H9 (cell line): ENCODE measurements at regions not wholly inside any gene's neighbourhood (a gene's known extent, or its start where the extent isn't known, plus 50 kb on each side); places are given as distances from the start of the nearest gene placed in this dataset.

ENCODE experiments used
- DNase-seq: peaks from one replicate; pipeline ENCODE4 v3.0.0-alpha.2; 2017
- H2AFZ ChIP-seq: one replicate; pipeline ENCODE4 v1.6.1; 2013; ENCODE audit warnings: mild to moderate bottlenecking, low read length, control low read depth, moderate library complexity
- H2AK5ac ChIP-seq: 2 replicates; pipeline ENCODE4 v1.6.1; 2013; ENCODE audit warnings: low read length, control low read depth, mixed read lengths; ENCODE audit not compliant: insufficient read length
- H2BK120ac ChIP-seq: one replicate; pipeline ENCODE4 v1.6.1; 2013; ENCODE audit warnings: low read depth, mild to moderate bottlenecking, low read length, control low read depth, inconsistent platforms; ENCODE audit not compliant: poor library complexity, severe bottlenecking
- H2BK12ac ChIP-seq: 2 replicates; pipeline ENCODE4 v1.6.1; 2013; ENCODE audit warnings: low read length, control low read depth, mixed read lengths, low read depth; ENCODE audit not compliant: insufficient read length
- H2BK15ac ChIP-seq: 2 replicates; pipeline ENCODE4 v1.6.1; 2013; ENCODE audit warnings: low read depth, low read length, control low read depth
- H2BK20ac ChIP-seq: one replicate; pipeline ENCODE4 v1.6.1; 2013; ENCODE audit warnings: low read depth, mild to moderate bottlenecking, low read length, control low read depth, inconsistent platforms; ENCODE audit not compliant: poor library complexity, severe bottlenecking
- H2BK5ac ChIP-seq: 2 replicates; pipeline ENCODE4 v1.6.1; 2013; ENCODE audit warnings: low read length, control low read depth, mixed read lengths; ENCODE audit not compliant: insufficient read length
- H3K14ac ChIP-seq: 2 replicates; pipeline ENCODE4 v1.6.1; 2013; ENCODE audit warnings: low read length, control low read depth; ENCODE audit not compliant: insufficient read depth
- H3K18ac ChIP-seq: 2 replicates; pipeline ENCODE4 v1.6.1; 2013; ENCODE audit warnings: low read depth, mild to moderate bottlenecking, mixed read lengths, low read length, control low read depth; ENCODE audit not compliant: insufficient read length
- H3K23ac ChIP-seq: 2 replicates; pipeline ENCODE4 v1.6.1; 2013; ENCODE audit warnings: low read length, control low read depth, mixed read lengths, low read depth; ENCODE audit not compliant: insufficient read length
- H3K23me2 ChIP-seq: 2 replicates; pipeline ENCODE4 v1.6.1; 2013; ENCODE audit warnings: low read depth, mild to moderate bottlenecking, mixed read lengths, low read length, control low read depth; ENCODE audit not compliant: insufficient read length, poor library complexity, severe bottlenecking
- H3K27ac ChIP-seq: 2 replicates; pipeline ENCODE4 v1.5.1; 2013; ENCODE audit warnings: low read length, control low read depth, mixed read lengths, low read depth; ENCODE audit not compliant: insufficient read length
- H3K27me3 ChIP-seq: 2 replicates; pipeline ENCODE4 v1.6.1; 2013; ENCODE audit warnings: low read length, control low read depth, inconsistent platforms; ENCODE audit not compliant: insufficient read depth
- H3K4ac ChIP-seq: 2 replicates; pipeline ENCODE4 v1.6.1; 2013; ENCODE audit warnings: low read depth, mild to moderate bottlenecking, control low read depth, inconsistent platforms, low read length, moderate library complexity
- H3K4me1 ChIP-seq: 2 replicates; pipeline ENCODE4 v1.6.1; 2013; ENCODE audit warnings: low read length, control low read depth, inconsistent platforms; ENCODE audit not compliant: insufficient read depth
- H3K4me2 ChIP-seq: 2 replicates; pipeline ENCODE4 v1.6.1; 2013; ENCODE audit warnings: low read length, control low read depth, mixed read lengths; ENCODE audit not compliant: insufficient read length, insufficient read depth
- H3K56ac ChIP-seq: 2 replicates; pipeline ENCODE4 v1.6.1; 2013; ENCODE audit warnings: low read depth, mild to moderate bottlenecking, mixed read lengths, low read length, control low read depth; ENCODE audit not compliant: insufficient read length
- H3K79me1 ChIP-seq: 2 replicates; pipeline ENCODE4 v1.6.1; 2013; ENCODE audit warnings: low read depth, mild to moderate bottlenecking, moderate library complexity, low read length, control low read depth, inconsistent platforms; ENCODE audit not compliant: insufficient read depth, poor library complexity, severe bottlenecking
- H3K79me2 ChIP-seq: 2 replicates; pipeline ENCODE4 v1.6.1; 2013; ENCODE audit warnings: low read length, control low read depth, inconsistent platforms; ENCODE audit not compliant: insufficient read depth
- H3K9ac ChIP-seq: 2 replicates; pipeline ENCODE4 v1.6.1; 2013; ENCODE audit warnings: low read length, control low read depth, mixed read lengths; ENCODE audit not compliant: insufficient read length; ENCODE audit errors: extremely low read depth
- H3K9me3 ChIP-seq: one replicate; pipeline ENCODE4 v1.6.1; 2013; ENCODE audit warnings: low read depth, low read length, inconsistent platforms; ENCODE audit not compliant: control insufficient read depth
- H3T11ph ChIP-seq: one replicate; pipeline ENCODE4 v1.6.1; 2013; ENCODE audit warnings: mild to moderate bottlenecking, low read length, control low read depth, inconsistent platforms
- H4K20me1 ChIP-seq: one replicate; pipeline ENCODE4 v1.6.1; 2013; ENCODE audit not compliant: control insufficient read depth, insufficient read length, insufficient read depth
- H4K5ac ChIP-seq: 2 replicates; pipeline ENCODE4 v1.6.1; 2013; ENCODE audit warnings: low read depth, mild to moderate bottlenecking, mixed read lengths, low read length, control low read depth; ENCODE audit not compliant: insufficient read length
- H4K8ac ChIP-seq: replicated peaks from 2 replicates; pipeline ENCODE4 v1.6.1; 2013; ENCODE audit warnings: low read length, control low read depth, mixed read lengths, low read depth; ENCODE audit not compliant: insufficient read length
- H4K91ac ChIP-seq: 2 replicates; pipeline ENCODE4 v1.6.1; 2013; ENCODE audit warnings: low read depth, mild to moderate bottlenecking, moderate library complexity, mixed read lengths, low read length, control low read depth; ENCODE audit not compliant: insufficient read length
- H3K27ac Mint-ChIP-seq, 3 experiments: 2 replicates in 2 of 3; 3 replicates in 1 of 3; pipeline ENCODE4 v1.8.0; 2020 to 2021; ENCODE audit warnings: mixed read lengths in 3 of 3, mild to moderate bottlenecking in 1 of 3, moderate library complexity in 1 of 3
- H3K27me3 Mint-ChIP-seq: 2 replicates; pipeline ENCODE4 v1.8.0; 2021; ENCODE audit warnings: low read depth, mild to moderate bottlenecking, moderate library complexity, mixed read lengths
- H3K36me3 Mint-ChIP-seq, 3 experiments: 2 replicates in 2 of 3; 3 replicates in 1 of 3; pipeline ENCODE4 v1.8.0; 2020 to 2021; ENCODE audit warnings: low read depth in 3 of 3, mixed read lengths in 3 of 3; ENCODE audit not compliant: insufficient read depth in 1 of 3
- H3K4me1 Mint-ChIP-seq, 2 experiments: 2 replicates each; pipeline ENCODE4 v1.8.0; 2020; ENCODE audit warnings: mixed read lengths in 2 of 2
- H3K4me3 Mint-ChIP-seq, 2 experiments: 2 replicates in 1 of 2; 3 replicates in 1 of 2; pipeline ENCODE4 v1.8.0; 2020 to 2021; ENCODE audit warnings: mild to moderate bottlenecking in 2 of 2, mixed read lengths in 2 of 2, moderate library complexity in 1 of 2
- H3K9me3 Mint-ChIP-seq, 2 experiments: 2 replicates in 1 of 2; 3 replicates in 1 of 2; pipeline ENCODE4 v1.8.0; 2020; ENCODE audit warnings: mild to moderate bottlenecking in 2 of 2, mixed read lengths in 2 of 2, moderate library complexity in 1 of 2
- CTCF ChIP-seq: fragments of 200-600 bp; sonication (generic); conservative IDR thresholded peaks from 3 replicates; pipeline ENCODE4 v1.8.0; 2021; ENCODE audit warnings: antibody characterized with exemption, mild to moderate bottlenecking
- WGBS: extraction: QIAGEN DNeasy Blood & Tissue Kit; methylation state at CpG from one replicate; pipeline ENCODE4 v1.1.7; 2013; ENCODE audit warnings: missing lambda C conversion rate, low lambda C conversion rate, mixed read lengths; ENCODE audit not compliant: insufficient read length; ENCODE audit errors: extremely low coverage; 5-methylcytosine and 5-hydroxymethylcytosine counted together

DNA sequence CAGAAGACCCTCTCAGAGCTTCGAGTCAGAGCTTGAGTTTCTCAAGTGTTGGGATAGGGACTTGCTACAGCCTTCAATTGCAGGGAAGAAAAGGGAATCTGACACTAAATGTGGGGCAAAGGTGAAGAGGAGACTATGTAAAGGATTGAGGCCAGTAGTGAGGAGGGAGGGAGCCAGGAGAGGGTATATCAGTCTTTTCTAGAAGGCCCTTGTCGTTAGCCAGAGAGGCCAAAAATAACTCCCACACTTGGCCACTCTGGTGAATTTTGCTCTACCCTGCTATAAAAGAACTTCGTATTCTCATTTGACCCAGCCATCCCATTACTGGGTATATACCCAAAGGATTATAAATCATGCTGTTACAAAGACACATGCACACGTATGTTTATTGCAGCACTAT lies 162.0 kb downstream of the MDFIC start:
- H3K4me1 ChIP-seq = no peaks in the 10 kb centered on the region
- no peak overlapping the region for H2BK120ac ChIP-seq
- no peak for DNase-seq
- H3K23me2 ChIP-seq = no peaks in the 10 kb centered on the region
- H3K9ac ChIP-seq = no peak overlapping the region
- WGBS = no CpG with 5 or more reads among the region's 4 CpGs
- no peak overlapping the region for H3K18ac ChIP-seq
- no peaks in the 10 kb centered on the region for H3K27me3 Mint-ChIP-seq
- no peaks in the 10 kb centered on the region for H3K9me3 ChIP-seq
- no peaks in the 10 kb centered on the region for H3K27me3 ChIP-seq
- no peak overlapping the region for H2BK5ac ChIP-seq
- no peaks in the 10 kb centered on the region for H3K79me1 ChIP-seq
- H3K56ac ChIP-seq = no peak overlapping the region
- no peak overlapping the region for H3K4ac ChIP-seq
- no peak overlapping the region for H4K91ac ChIP-seq
- H3K4me1 Mint-ChIP-seq = peaks cover 6 to 8% of the 10 kb centered on the region in 2 experiments
- H2BK15ac ChIP-seq = no peak overlapping the region
- no peaks in the 10 kb centered on the region for H3K79me2 ChIP-seq
- no peak overlapping the region for H3K4me3 Mint-ChIP-seq
- H4K5ac ChIP-seq = no peak overlapping the region
- no peak overlapping the region for H2BK20ac ChIP-seq
- H3K23ac ChIP-seq = no peak overlapping the region
- no peak overlapping the region for H3K4me2 ChIP-seq
- H3K9me3 Mint-ChIP-seq = peaks cover 0 to 2% of the 10 kb centered on the region in 2 experiments; a peak in 1 of 5 replicates
- no peak overlapping the region for H3K14ac ChIP-seq
- H2AK5ac ChIP-seq = no peak overlapping the region
- no peak overlapping the region for H2BK12ac ChIP-seq
- no peak for TF ChIP-seq CTCF
- no peaks in the 10 kb centered on the region for H4K20me1 ChIP-seq
- no peak overlapping the region for H2AFZ ChIP-seq
- no peak overlapping the region for H4K8ac ChIP-seq
- no peak overlapping the region; a peak in 1 of 7 replicates for H3K27ac Mint-ChIP-seq
- no peak overlapping the region for H3T11ph ChIP-seq
- H3K36me3 Mint-ChIP-seq = no peaks in the 10 kb centered on the region; a peak in 1 of 7 replicates
- no peak overlapping the region for H3K27ac ChIP-seq
